Fibroblast of lung (primary cell): ENCODE measurements at regions not wholly inside any gene's neighbourhood (a gene's known extent, or its start where the extent isn't known, plus 50 kb on each side); places are given as distances from the start of the nearest gene placed in this dataset.

ENCODE experiments used
- EZH2 ChIP-seq: IDR thresholded peaks from 2 replicates; pipeline ENCODE4 v1.5.1; 2012; ENCODE audit warnings: low read length, control low read depth, mild to moderate bottlenecking; ENCODE audit errors: missing control alignments
- TF ChIP-seq, protein P1 (sequence below), 2 donors: IDR thresholded peaks in 1 of 2; conservative IDR thresholded peaks in 1 of 2; 1 replicate in 1 of 2; 2 replicates in 1 of 2; pipeline ENCODE4 v1.5.1; 2011 to 2012; ENCODE audit warnings: low read length in 2 of 2, control low read depth in 1 of 2, inconsistent platforms in 1 of 2, low read depth in 1 of 2, mild to moderate bottlenecking in 1 of 2

DNA sequence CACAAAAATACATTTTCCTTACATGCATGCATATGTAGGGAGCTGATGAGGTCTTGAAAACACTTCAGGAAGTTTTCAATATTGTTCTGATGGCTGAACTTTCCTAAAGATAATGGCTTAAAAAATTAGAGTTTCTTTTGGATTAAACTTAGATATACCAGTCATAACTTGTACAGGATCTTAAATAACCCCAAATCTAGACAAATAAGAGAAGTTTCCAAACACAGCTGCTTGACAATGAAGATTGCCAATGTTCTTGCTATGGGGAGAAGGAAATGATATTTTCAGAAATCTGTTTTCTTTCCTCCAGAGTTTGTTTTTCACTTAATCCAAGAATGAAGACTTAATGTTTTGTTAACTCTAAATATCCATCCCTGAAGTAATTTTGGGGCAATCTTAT is 54.6 kb upstream of the SPTBN1 start:
- TF ChIP-seq, protein P1, sequence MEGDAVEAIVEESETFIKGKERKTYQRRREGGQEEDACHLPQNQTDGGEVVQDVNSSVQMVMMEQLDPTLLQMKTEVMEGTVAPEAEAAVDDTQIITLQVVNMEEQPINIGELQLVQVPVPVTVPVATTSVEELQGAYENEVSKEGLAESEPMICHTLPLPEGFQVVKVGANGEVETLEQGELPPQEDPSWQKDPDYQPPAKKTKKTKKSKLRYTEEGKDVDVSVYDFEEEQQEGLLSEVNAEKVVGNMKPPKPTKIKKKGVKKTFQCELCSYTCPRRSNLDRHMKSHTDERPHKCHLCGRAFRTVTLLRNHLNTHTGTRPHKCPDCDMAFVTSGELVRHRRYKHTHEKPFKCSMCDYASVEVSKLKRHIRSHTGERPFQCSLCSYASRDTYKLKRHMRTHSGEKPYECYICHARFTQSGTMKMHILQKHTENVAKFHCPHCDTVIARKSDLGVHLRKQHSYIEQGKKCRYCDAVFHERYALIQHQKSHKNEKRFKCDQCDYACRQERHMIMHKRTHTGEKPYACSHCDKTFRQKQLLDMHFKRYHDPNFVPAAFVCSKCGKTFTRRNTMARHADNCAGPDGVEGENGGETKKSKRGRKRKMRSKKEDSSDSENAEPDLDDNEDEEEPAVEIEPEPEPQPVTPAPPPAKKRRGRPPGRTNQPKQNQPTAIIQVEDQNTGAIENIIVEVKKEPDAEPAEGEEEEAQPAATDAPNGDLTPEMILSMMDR (conservative IDR thresholded peaks at IDR 0.05 in 1 of 2, IDR thresholded peaks at IDR 0.05 in 1 of 2; ENCODE audit: low read depth in 1 of 2, low read length in 2 of 2) = no peak
- TF ChIP-seq EZH2 = no peak
